ENCODE measurements at regions not wholly inside any gene's neighbourhood (a gene's known extent, or its start where the extent isn't known, plus 50 kb on each side); places are given as distances from the start of the nearest gene placed in this dataset.

- no peak for DNase-seq (ENCODE audit: low spot score)
- TF ChIP-seq, protein P1, sequence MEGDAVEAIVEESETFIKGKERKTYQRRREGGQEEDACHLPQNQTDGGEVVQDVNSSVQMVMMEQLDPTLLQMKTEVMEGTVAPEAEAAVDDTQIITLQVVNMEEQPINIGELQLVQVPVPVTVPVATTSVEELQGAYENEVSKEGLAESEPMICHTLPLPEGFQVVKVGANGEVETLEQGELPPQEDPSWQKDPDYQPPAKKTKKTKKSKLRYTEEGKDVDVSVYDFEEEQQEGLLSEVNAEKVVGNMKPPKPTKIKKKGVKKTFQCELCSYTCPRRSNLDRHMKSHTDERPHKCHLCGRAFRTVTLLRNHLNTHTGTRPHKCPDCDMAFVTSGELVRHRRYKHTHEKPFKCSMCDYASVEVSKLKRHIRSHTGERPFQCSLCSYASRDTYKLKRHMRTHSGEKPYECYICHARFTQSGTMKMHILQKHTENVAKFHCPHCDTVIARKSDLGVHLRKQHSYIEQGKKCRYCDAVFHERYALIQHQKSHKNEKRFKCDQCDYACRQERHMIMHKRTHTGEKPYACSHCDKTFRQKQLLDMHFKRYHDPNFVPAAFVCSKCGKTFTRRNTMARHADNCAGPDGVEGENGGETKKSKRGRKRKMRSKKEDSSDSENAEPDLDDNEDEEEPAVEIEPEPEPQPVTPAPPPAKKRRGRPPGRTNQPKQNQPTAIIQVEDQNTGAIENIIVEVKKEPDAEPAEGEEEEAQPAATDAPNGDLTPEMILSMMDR (IDR thresholded peaks at IDR 0.05; ENCODE audit: extremely low read depth, insufficient read depth, missing control alignments): no peak
Observed at GRCh38 chr11:80687941-80688340, 1247.1 kb upstream of the TENM4 start.

DNA sequence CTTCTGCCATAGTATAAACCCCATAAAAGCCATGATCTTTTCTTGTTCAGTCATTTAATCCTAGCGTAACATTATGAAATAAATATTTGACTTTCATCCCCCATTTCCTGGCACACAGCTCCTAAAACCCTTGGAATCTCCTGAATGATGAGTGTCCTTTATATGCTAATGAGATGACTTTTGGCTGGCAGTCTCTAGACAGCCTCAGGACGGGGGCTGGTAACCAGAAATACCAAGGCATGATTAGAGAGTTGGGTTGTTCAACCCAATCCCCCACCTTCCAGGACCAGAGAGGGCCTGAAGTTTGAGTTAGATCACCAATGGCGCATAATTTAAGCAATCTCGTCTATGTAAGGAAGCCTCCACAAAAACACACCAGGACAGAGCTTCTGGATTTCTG is 1246.1 kb upstream of the TENM4 start:
- in situ Hi-C loops (cut with MboI; ENCODE audit: low pct_unique_long_range_greater_than_20kb, low sequenced_read_pairs, unreplicated experiment): no loop called here
- DNase-seq (ENCODE audit: low spot score): no peak
- TF ChIP-seq, protein P1 (IDR thresholded peaks at IDR 0.05; ENCODE audit: extremely low read depth, insufficient read depth, missing control alignments): no peak

More at GRCh38 chr11:80687941-80688340, 1247.1 kb upstream of the TENM4 start:
- in situ Hi-C loops (cut with MboI; ENCODE audit: low pct_unique_long_range_greater_than_20kb, low sequenced_read_pairs, unreplicated experiment): no loop called here

DNA sequence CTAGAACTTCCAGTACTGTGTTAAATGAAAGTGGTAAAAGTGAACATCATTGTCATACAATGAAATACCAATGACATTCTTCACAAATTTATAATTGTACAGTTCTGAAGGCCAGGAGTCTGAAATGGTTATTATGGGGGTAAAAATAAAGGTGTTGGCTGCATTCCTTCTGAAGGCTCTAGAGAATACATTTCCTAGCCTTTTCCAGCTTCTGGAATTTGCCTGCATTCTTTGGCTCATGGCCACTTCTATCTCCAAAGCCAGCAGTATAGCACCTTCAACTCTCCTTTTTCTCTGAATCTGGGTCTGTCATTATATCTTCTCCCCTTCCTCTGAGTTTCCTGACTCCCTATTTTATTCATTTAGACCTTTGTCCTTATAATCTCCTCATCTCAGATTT is 1232.7 kb upstream of the TENM4 start:
- in situ Hi-C loops (cut with MboI; ENCODE audit: low pct_unique_long_range_greater_than_20kb, low sequenced_read_pairs, unreplicated experiment): no loop called here
- no peak for DNase-seq (ENCODE audit: low spot score)
- TF ChIP-seq, protein P1 (IDR thresholded peaks at IDR 0.05; ENCODE audit: extremely low read depth, insufficient read depth, missing control alignments): no peak

- in situ Hi-C loops (cut with MboI; ENCODE audit: low pct_unique_long_range_greater_than_20kb, low sequenced_read_pairs, unreplicated experiment): no loop called here
- DNase-seq (ENCODE audit: low spot score): no peak
- TF ChIP-seq, protein P1 (IDR thresholded peaks at IDR 0.05; ENCODE audit: extremely low read depth, insufficient read depth, missing control alignments): no peak
Observed at GRCh38 chr11:80669620-80670019, 1228.8 kb upstream of the TENM4 start.

GRCh38 chr11:80668039-80668438 is 1227.2 kb upstream of the TENM4 start:
- DNase-seq (ENCODE audit: low spot score): no peak
- in situ Hi-C loops (cut with MboI; ENCODE audit: low pct_unique_long_range_greater_than_20kb, low sequenced_read_pairs, unreplicated experiment): no loop called here
- TF ChIP-seq, protein P1 (IDR thresholded peaks at IDR 0.05; ENCODE audit: extremely low read depth, insufficient read depth, missing control alignments): no peak

- no peak for DNase-seq (ENCODE audit: low spot score)
- in situ Hi-C loops (cut with MboI; ENCODE audit: low pct_unique_long_range_greater_than_20kb, low sequenced_read_pairs, unreplicated experiment): no loop called here
- TF ChIP-seq, protein P1 (IDR thresholded peaks at IDR 0.05; ENCODE audit: extremely low read depth, insufficient read depth, missing control alignments): no peak
Observed at GRCh38 chr11:80655834-80656233, 1215.0 kb upstream of the TENM4 start.

GRCh38 chr11:80650966-80651365 is 1210.1 kb upstream of the TENM4 start:
- TF ChIP-seq, protein P1 (IDR thresholded peaks at IDR 0.05; ENCODE audit: extremely low read depth, insufficient read depth, missing control alignments): no peak
- no peak for DNase-seq (ENCODE audit: low spot score)
- in situ Hi-C loops (cut with MboI; ENCODE audit: low pct_unique_long_range_greater_than_20kb, low sequenced_read_pairs, unreplicated experiment): no loop called here

Measured in GM13977 (cell line).